Tibial nerve (tissue), 4 donors: ENCODE measurements at regions not wholly inside any gene's neighbourhood (a gene's known extent, or its start where the extent isn't known, plus 50 kb on each side); places are given as distances from the start of the nearest gene placed in this dataset.

Source experiments
- DNase-seq, 2 donors: peaks; one replicate each; pipeline ENCODE4 v3.0.0-alpha.2; 2019; ENCODE audit warnings: low spot score in 2 of 2
- H3K27ac ChIP-seq, 4 donors: fragments of 200-600 bp; sonication (generic) in 3 of 4; one replicate each; pipeline ENCODE4 v1.5.1; 2017 to 2019; ENCODE audit warnings: mild to moderate bottlenecking in 1 of 4
- H3K27me3 ChIP-seq, 2 donors: fragments of 200-600 bp; sonication (generic) in 1 of 2; one replicate each; pipeline versions ENCODE4 v1.5.1 to v1.6.0; 2017 to 2019
- H3K36me3 ChIP-seq, 3 donors: fragments of 200-600 bp; sonication (generic); one replicate each; pipeline ENCODE4 v1.5.1; 2018 to 2019
- H3K4me1 ChIP-seq, 4 donors: fragments of 200-600 bp; sonication (generic) in 3 of 4; one replicate each; pipeline ENCODE4 v1.5.1; 2017 to 2019
- H3K4me3 ChIP-seq, 4 donors: fragments of 200-600 bp; sonication (generic) in 3 of 4; one replicate each; pipeline ENCODE4 v1.5.1; 2017 to 2019; ENCODE audit warnings: mild to moderate bottlenecking in 1 of 4, moderate library complexity in 1 of 4
- H3K9me3 ChIP-seq, 4 donors: fragments of 200-600 bp; sonication (generic) in 3 of 4; one replicate each; pipeline ENCODE4 v1.5.1; 2017 to 2019
- CTCF ChIP-seq, 5 experiments: fragments of 200-600 bp in 3 of 5; fragments of 450-650 bp in 2 of 5; sonication (generic) in 3 of 5; IDR thresholded peaks; one replicate each; pipeline ENCODE4 v1.5.1; 2016 to 2019; ENCODE audit warnings: antibody characterized with exemption in 5 of 5, mild to moderate bottlenecking in 3 of 5, moderate library complexity in 2 of 5
- EP300 ChIP-seq, 2 donors: sonication (generic); formaldehyde crosslinking; IDR thresholded peaks; one replicate each; pipeline ENCODE4 v1.6.1; 2017; ENCODE audit warnings: antibody characterized with exemption in 2 of 2, mild to moderate bottlenecking in 1 of 2
- POLR2A ChIP-seq, 2 donors: fragments of 450-650 bp; IDR thresholded peaks; one replicate each; pipeline ENCODE4 v1.6.1; 2017; ENCODE audit warnings: antibody characterized with exemption in 2 of 2, mild to moderate bottlenecking in 2 of 2, moderate library complexity in 2 of 2
- WGBS, 2 donors: methylation state at CpG; one replicate each; pipeline ENCODE4 v1.1.5; 2018; 5-methylcytosine and 5-hydroxymethylcytosine counted together

DNA sequence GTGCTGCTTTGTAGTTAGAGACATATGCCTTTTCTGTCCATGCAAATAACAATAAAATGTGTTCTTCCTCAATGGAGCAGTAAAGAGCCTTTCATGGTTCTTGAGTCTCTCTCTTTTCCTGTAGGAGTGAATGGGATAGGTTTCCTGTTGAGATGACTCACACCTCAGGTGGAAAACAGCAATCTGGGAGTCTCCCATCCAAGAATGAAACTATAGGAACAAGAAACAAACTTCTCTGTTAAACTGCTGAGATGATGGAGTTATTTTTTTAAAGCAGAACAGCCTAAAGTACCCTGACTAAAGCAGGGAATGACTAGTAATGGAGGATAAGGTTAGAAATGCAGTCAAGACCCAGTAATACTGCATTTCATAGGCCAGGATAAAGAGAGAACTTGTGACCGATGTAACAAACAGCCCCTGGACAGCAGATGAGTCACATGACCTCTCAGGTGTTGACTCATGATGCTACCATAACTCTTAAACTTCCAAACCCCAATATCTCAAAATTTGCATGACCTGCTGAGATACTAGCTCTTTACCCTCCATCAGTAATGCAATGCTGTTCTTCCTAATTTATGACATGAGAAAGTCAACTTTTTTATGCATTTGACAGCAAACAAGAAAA, 548.9 kb downstream of the CBLN4 start:
- no peaks in the 10 kb centered on the region for H3K9me3 ChIP-seq
- H3K4me3 ChIP-seq: no peak overlapping the region
- H3K27me3 ChIP-seq: no peaks in the 10 kb centered on the region
- DNase-seq: no peak
- H3K27ac ChIP-seq: no peak overlapping the region
- TF ChIP-seq CTCF (IDR thresholded peaks at IDR 0.05) (no peak), POLR2A (IDR thresholded peaks at IDR 0.05) (no peak), EP300 (IDR thresholded peaks at IDR 0.05) (no peak)
- H3K4me1 ChIP-seq: no peaks in the 10 kb centered on the region
- H3K36me3 ChIP-seq: no peaks in the 10 kb centered on the region
- WGBS, 2 donors: 90 to 95% methylated on average over 1 of the region's 1 CpG

GRCh38 chr20:55449091-55449490, 556.2 kb downstream of the CBLN4 start:
- Histone ChIP-seq H3K4me1 (no peaks in the 10 kb centered on the region), H3K27me3 (no peaks in the 10 kb centered on the region), H3K9me3 (no peaks in the 10 kb centered on the region), H3K4me3 (no peak overlapping the region), H3K27ac (no peak overlapping the region), H3K36me3 (no peaks in the 10 kb centered on the region)
- no peak for DNase-seq
- no peak for TF ChIP-seq POLR2A (IDR thresholded peaks at IDR 0.05)
- no peak for TF ChIP-seq EP300 (IDR thresholded peaks at IDR 0.05)
- no peak for TF ChIP-seq CTCF (IDR thresholded peaks at IDR 0.05)
- WGBS, 2 donors: 63 to 71% methylated on average over 1 of the region's 1 CpG

DNA sequence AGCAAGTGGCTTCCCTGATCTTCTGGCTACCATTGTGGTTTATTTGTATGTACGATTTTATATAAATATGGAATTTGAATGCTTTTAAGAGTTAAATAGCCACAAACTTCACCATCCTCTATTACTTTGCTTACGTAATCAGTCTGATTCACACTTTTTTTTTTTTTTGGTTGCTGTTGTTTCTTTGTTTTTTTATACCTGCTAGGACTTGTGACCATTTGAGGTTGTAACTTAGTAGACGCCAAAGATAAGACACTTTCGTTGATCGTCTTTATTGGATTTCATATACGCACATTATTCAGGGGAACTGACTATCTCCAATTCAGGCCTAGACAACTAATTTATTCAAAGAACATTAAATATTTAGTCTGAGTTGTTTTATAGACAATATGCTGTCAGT, 559.0 kb downstream of the CBLN4 start:
- no peaks in the 10 kb centered on the region for H3K36me3 ChIP-seq
- H3K27ac ChIP-seq: no peak overlapping the region
- WGBS, 2 donors: 76% methylated on average over 6 of the region's 6 CpGs
- H3K27me3 ChIP-seq: no peaks in the 10 kb centered on the region
- H3K4me3 ChIP-seq: no peak overlapping the region
- DNase-seq: no peak
- no peaks in the 10 kb centered on the region for H3K4me1 ChIP-seq
- no peak for TF ChIP-seq POLR2A (IDR thresholded peaks at IDR 0.05)
- H3K9me3 ChIP-seq: no peaks in the 10 kb centered on the region

DNA sequence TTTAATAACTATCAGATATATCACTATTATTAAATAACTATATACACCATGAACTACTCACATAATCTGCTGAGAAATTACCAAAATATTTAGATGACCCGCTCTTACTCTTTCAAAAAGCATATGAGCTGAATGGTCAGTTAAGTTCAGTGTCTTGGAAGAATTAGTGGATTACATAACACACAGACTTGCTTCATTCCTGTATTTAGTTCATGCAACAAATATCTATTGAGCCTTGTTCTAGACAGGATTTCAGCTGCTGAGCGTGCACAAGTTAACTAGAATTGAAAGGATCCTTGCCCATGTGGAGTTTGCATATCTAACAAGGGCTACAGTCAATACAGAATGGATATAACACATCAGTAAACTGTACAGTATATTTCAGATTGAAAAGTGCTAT, 566.2 kb downstream of the CBLN4 start:
- no peak overlapping the region for H3K4me3 ChIP-seq
- TF ChIP-seq CTCF (IDR thresholded peaks at IDR 0.05) (no peak), POLR2A (IDR thresholded peaks at IDR 0.05) (no peak), EP300 (IDR thresholded peaks at IDR 0.05) (no peak)
- no peaks in the 10 kb centered on the region for H3K4me1 ChIP-seq
- H3K27me3 ChIP-seq: no peaks in the 10 kb centered on the region
- no peaks in the 10 kb centered on the region for H3K36me3 ChIP-seq
- 33 to 34% methylated on average over 2 of the region's 2 CpGs for WGBS, 2 donors
- H3K27ac ChIP-seq: no peak overlapping the region
- no peaks in the 10 kb centered on the region for H3K9me3 ChIP-seq
- DNase-seq: no peak

GRCh38 chr20:55437798-55438415, 567.4 kb downstream of the CBLN4 start:
- WGBS, 2 donors: 78 to 86% methylated on average over 6 of the region's 6 CpGs
- Histone ChIP-seq H3K36me3 (no peaks in the 10 kb centered on the region), H3K4me1 (no peaks in the 10 kb centered on the region), H3K27me3 (no peaks in the 10 kb centered on the region), H3K4me3 (no peak overlapping the region), H3K27ac (no peak overlapping the region), H3K9me3 (no peaks in the 10 kb centered on the region)
- no peak for TF ChIP-seq EP300 (IDR thresholded peaks at IDR 0.05)
- no peak for TF ChIP-seq CTCF (IDR thresholded peaks at IDR 0.05)
- TF ChIP-seq POLR2A (IDR thresholded peaks at IDR 0.05): no peak
- DNase-seq: no peak
